DMS114 treated with DMSO at 0.1 percent for 48 hours (cell line): ENCODE measurements at regions not wholly inside any gene's neighbourhood (a gene's known extent, or its start where the extent isn't known, plus 50 kb on each side); places are given as distances from the start of the nearest gene placed in this dataset.
A peak's percentile ranks its signal among the peaks of the same experiment; 100 is the strongest.
"Not testable (repeated sequence)": the region's sequence is repeated elsewhere in the genome, so short reads cannot be mapped to it uniquely, and the experiment has no call there.

Experiments used
- DNase-seq: peaks from one replicate; lab custom pipeline; 2025; ENCODE audit not compliant: unreplicated experiment; lab: John Stamatoyannopoulos, UW

GRCh38 chr6:26232306-26232939, 132.6 kb upstream of the BTN3A2 start:
- no peak for DNase-seq

GRCh38 chr6:26232940-26233648, 131.9 kb upstream of the BTN3A2 start:
- no peak for DNase-seq

DNA sequence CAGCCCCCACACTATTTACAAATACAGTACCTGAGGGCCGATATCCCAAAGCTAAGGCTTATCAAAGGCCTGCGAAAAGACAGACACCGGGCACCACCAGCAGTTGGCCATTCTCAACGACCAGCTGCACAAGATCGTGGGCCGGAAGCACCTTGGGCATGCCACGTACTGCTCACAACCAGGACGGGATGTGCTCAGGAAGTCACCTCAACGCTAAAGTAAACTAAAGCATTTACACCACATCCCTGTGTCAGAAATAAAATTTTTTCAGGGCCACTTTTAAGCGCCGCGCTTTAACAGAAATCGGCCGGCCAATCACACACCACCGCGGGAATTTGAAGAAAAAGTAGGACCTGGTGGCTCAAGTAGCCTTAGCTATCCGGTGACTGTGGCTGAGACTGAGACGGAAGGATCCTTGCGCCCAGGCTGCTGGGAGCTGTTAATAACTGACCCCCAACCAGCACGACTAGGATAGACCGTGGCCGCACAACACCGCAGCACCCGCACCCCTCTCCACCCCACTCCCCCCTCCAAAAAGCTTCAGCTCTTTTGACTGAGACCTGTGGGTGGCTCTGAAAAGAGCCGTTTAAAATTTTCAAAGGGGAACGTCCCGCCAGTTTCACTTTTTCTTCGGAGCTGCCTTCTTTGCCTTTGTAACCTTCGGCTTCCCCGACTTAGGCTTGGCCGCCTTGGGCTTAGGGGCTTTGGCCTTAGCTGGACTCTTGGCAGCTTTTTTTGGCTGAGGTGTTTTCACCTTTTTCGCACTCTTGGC, 131.2 kb upstream of the BTN3A2 start:
- peak; percentile 73 for DNase-seq

DNA sequence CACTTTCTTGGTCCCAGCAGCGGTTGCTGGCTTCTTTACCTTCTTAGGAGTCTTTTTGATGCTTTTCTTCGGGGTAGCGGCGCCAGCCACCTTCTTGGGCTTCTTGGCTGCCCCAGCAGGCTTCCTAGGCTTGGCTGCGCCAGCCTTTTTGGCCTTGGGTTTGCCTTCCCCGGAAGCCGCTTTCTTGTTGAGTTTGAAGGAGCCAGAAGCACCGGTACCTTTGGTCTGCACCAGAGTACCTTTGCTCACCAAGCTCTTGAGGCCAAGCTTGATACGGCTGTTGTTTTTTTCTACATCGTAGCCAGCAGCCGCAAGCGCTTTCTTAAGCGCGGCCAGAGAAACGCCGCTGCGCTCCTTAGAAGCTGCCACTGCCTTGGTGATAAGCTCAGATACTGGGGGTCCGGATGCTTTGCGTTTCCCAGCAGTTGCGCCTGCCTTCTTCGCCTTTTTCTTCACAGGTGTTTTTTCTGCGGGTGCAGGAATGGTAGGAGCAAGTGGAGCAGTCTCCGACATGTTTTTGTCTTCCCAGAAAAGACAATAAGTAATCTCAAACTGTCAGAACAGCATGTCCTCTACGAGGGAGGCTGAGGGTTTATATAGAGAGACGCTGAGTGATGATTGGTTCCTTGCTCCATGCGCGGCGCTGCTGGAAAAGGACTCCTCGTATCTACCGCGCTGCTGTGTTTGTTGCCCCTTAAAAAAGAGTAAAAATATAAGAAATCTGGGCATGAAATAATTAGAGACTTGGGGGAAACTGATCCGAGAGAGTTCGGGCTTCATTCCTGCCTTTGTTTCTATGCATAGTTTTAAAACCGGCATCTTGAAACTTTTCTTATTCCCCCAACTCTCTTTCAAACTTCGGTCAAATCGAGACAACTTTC, 130.3 kb upstream of the BTN3A2 start:
- peak; percentile 90 for DNase-seq

- DNase-seq, result no peak
Measured at GRCh38 chr6:26235302-26235670, 129.7 kb upstream of the BTN3A2 start.

DNA sequence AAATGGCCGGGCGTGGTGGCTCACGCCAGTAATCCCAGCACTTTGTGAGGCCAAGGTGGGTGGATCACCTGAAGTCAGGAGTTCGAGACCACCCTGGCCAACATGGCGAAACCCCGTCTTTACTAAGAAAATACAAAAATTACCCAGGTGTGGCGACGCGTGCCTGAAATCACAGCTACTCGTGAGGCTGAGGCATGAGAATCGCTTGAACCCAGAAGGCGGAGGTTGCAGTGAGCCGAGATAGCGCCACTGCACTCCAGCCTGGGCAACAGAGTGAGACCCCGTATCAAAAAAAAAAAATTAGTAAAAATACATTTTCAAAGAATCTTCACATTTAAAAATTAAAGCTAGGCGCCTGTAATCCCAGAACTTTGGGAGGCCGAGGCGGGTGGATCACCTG, 125.6 kb upstream of the BTN3A2 start:
- not testable (repeated sequence) for DNase-seq

- DNase-seq, result peak; percentile 93
Measured at GRCh38 chr6:26240157-26241032, 124.6 kb upstream of the BTN3A2 start.

GRCh38 chr6:26241033-26241895, 123.7 kb upstream of the BTN3A2 start:
- DNase-seq, result no peak

- DNase-seq, result no peak
Measured at GRCh38 chr6:26243132-26243531, 121.9 kb upstream of the BTN3A2 start.

- DNase-seq, result no peak
Measured at GRCh38 chr6:26243752-26244151, 121.2 kb upstream of the BTN3A2 start.

DNA sequence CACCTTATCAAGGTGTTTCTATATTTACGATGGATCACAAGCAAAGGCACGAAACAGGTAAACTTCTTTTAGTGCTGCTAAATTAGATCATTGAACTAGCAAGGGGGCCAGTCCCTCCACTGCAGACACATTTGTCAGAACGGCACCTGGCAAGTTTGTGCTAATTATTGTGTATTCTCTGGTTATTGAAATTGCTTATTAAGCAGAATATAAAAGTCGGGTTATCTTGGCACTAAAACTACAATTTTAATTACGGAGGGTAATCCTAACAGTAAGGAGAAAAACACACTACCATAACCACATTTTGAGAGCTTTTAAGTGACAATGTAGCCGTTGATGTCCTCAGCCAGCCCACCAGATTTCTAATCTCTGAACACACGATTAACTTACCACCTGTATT, 118.9 kb upstream of the BTN3A2 start:
- DNase-seq, result no peak

DNA sequence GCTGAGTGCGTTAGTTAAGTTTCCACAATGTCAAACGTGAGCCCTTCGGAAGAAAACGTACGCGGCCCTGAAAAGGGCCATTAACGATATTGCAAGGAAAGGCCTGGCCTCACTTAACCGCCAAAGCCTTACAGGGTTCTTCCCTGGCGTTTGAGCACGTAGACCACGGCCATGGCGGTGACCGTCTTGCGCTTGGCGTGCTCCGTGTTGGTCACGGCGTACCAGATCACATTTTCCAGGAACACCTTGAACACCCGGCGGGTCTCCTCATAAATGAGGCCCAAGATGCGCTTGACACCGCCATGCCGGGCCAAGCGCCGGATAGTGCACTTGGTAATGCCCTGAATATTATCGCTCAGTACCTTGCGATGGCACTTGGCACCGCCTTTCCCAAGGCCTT, 118.4 kb upstream of the BTN3A2 start:
- DNase-seq, result no peak

GRCh38 chr6:26249707-26249956, 115.4 kb upstream of the BTN3A2 start:
- peak; percentile 85 for DNase-seq

DNA sequence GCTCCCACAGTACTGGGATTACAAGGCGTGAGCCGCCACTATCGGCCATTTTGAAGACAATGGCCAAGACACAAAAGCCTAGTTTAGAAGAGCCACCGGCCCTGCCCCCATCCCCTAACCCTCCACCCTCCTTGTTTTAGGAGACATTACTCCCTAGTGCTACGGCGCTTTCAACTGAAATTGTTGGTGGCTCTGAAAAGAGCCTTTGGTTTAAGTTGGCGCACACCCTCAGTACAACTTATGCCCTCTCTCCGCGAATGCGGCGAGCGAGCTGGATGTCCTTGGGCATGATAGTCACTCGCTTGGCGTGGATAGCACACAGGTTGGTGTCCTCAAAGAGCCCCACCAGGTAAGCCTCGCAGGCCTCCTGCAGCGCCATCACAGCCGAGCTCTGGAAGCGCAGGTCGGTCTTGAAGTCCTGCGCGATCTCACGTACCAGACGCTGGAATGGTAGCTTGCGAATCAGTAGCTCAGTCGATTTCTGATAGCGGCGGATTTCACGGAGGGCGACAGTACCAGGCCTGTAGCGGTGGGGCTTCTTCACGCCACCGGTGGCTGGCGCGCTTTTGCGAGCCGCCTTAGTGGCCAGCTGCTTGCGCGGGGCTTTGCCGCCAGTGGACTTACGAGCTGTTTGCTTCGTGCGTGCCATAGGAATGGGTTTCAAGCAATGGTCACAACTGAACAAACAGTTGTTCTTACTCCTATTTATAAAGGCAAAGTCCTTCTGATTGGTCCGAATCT, 114.9 kb upstream of the BTN3A2 start:
- DNase-seq, result peak; percentile 91

DNA sequence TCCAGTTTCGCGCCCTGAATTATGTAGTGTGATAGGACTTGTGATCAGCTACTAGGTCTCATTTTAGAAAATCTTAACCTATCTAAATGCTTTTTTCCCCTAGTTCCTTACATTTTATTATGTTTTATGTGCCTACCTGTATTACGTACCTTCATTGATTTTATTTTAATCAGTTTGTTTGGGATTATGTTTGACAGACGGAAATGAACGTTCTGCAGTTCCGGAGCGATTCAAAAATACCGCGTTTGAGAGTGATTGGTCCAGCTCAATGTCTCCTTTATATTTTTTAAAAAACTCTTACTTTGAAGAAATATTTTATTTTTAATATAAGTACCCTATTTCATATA, 114.3 kb upstream of the BTN3A2 start:
- peak; percentile 92 for DNase-seq

DNA sequence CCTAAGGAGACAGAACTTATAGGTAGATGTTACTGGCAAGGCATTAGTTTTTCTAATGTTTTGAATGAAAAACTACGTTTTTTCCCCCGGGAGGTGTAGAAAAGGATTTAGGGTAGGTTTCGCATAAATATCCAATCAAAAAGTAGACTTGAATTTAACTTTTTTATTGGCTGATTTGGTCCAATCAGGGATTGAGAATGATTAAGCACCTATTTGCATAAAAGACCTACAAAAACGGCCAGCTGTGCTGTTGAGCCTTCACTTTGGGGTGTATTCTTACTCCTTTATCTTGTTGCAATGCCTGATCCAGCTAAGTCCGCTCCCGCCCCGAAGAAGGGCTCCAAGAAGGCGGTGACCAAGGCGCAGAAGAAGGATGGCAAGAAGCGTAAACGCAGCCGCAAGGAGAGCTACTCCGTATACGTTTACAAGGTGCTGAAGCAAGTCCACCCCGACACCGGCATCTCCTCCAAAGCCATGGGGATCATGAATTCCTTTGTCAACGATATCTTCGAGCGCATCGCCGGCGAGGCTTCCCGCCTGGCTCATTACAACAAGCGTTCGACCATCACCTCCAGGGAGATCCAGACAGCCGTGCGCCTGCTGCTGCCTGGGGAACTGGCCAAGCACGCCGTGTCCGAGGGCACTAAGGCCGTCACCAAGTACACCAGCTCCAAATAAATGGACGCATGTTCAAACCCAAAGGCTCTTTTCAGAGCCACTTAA, 113.5 kb upstream of the BTN3A2 start:
- DNase-seq, result peak; percentile 44

DNA sequence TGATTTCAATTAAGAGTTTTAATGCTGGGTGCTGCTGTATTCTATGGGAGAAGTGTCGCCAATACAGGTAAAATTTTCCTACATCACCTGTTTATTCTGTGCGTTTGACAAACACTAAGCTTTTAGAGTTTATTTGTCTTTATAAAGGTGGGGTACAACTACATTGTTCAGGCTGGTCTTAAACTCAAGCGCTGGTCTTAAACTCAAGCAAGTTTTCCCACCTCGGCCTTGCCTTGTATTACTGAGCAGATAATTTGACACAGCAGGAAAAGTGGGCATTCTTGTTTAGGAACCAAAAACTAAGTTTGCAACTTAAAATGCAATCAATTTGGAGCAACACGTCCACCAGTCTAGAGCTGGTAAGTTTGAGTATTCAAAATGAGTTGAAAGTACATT, 112.9 kb upstream of the BTN3A2 start:
- no peak for DNase-seq

DNA sequence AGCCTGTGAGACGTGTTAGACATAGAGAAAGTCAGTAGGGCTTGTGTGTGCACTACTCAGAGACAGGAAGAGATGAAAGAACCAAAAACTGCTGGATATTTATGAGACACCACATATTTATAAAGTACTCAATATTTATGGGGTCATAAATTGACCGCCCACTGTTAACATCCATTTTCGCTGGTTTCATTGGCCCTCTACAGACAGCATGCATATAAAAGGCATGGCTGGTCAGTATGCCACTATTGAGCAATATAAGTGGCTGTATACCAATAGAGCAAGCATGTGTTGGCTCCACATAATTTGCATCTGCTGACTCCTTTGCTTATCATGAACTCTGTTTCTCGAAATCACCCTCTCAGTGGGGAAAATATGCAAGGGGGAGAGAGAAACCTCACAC, 110.3 kb upstream of the BTN3A2 start:
- DNase-seq, result no peak
